Parathyroid adenoma (tissue), 2 donors: ENCODE measurements at regions not wholly inside any gene's neighbourhood (a gene's known extent, or its start where the extent isn't known, plus 50 kb on each side); places are given as distances from the start of the nearest gene placed in this dataset.

ENCODE experiments used
- H2AFZ ChIP-seq: fragments of 300-600 bp; sonication (generic); one replicate; pipeline ENCODE4 v1.7.0; 2017; ENCODE audit warnings: antibody characterized with exemption, mild to moderate bottlenecking
- H3K27ac ChIP-seq: fragments of 300-600 bp; sonication (generic); one replicate; pipeline ENCODE4 v1.7.0; 2017
- H3K27me3 ChIP-seq: fragments of 300-600 bp; sonication (generic); one replicate; pipeline ENCODE4 v1.7.0; 2017; ENCODE audit warnings: low read length; ENCODE audit not compliant: control insufficient read depth, insufficient read depth
- H3K36me3 ChIP-seq: fragments of 300-600 bp; sonication (generic); one replicate; pipeline ENCODE4 v1.7.0; 2017; ENCODE audit warnings: low read length; ENCODE audit not compliant: control insufficient read depth, insufficient read depth
- H3K4me1 ChIP-seq: fragments of 300-600 bp; sonication (generic); one replicate; pipeline ENCODE4 v1.7.0; 2017; ENCODE audit warnings: control low read depth
- H3K4me2 ChIP-seq: fragments of 300-600 bp; sonication (generic); one replicate; pipeline ENCODE4 v1.7.0; 2017; ENCODE audit warnings: low read length
- H3K4me3 ChIP-seq: fragments of 300-600 bp; sonication (generic); one replicate; pipeline ENCODE4 v1.7.0; 2017; ENCODE audit warnings: low read depth, low read length
- H3K79me2 ChIP-seq: fragments of 300-600 bp; sonication (generic); one replicate; pipeline ENCODE4 v1.7.0; 2017; ENCODE audit warnings: control low read depth
- H3K9ac ChIP-seq: fragments of 300-600 bp; sonication (generic); one replicate; pipeline ENCODE4 v1.7.0; 2017; ENCODE audit warnings: mild to moderate bottlenecking
- H3K9me3 ChIP-seq: fragments of 300-600 bp; sonication (generic); one replicate; pipeline ENCODE4 v1.7.0; 2017; ENCODE audit warnings: low read length; ENCODE audit not compliant: control insufficient read depth
- TF ChIP-seq, protein P1 (sequence below): fragments of 300-600 bp; sonication (generic); IDR thresholded peaks from one replicate; pipeline ENCODE4 v1.7.0; 2017; ENCODE audit warnings: antibody characterized with exemption, mild to moderate bottlenecking
- donor health status: primary hyperparathyroidism.

DNA sequence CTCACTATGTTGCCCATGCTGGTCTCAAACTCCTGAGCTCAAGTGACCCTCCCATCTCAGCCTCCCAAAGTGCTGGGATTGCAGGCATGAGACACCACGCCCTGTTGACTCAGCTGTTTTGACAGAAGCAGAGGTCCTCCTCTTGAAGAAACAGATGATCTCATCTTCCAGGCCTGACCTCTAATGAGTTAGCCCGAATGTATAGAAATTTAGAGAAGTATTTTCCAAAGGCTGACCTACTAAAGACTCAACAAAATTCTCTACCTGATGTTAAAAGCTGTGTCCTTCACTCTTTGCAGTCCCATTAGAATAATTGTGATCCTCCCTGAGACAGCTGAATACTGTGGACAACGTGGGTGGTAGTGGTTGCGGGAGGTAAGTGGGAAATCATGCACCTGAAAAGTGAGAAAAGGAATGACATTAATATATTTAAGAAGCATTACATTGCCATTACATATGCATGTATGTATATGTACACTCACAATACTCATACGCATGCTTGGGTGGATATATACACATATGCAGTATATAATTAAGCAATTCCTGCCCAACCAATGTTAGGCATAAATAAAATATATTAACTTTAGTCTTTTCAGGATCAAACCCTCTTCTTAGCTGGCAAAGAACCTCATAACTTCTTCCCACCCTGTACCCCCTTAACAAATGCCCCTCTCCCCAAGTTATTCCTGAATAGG, 204.6 kb upstream of the NR2F2 start:
- peaks cover 5% of the 10 kb centered on the region for H3K4me1 ChIP-seq
- H3K79me2 ChIP-seq: no peaks in the 10 kb centered on the region
- H2AFZ ChIP-seq: no peak overlapping the region
- H3K9ac ChIP-seq: no peak overlapping the region
- TF ChIP-seq, protein P1, sequence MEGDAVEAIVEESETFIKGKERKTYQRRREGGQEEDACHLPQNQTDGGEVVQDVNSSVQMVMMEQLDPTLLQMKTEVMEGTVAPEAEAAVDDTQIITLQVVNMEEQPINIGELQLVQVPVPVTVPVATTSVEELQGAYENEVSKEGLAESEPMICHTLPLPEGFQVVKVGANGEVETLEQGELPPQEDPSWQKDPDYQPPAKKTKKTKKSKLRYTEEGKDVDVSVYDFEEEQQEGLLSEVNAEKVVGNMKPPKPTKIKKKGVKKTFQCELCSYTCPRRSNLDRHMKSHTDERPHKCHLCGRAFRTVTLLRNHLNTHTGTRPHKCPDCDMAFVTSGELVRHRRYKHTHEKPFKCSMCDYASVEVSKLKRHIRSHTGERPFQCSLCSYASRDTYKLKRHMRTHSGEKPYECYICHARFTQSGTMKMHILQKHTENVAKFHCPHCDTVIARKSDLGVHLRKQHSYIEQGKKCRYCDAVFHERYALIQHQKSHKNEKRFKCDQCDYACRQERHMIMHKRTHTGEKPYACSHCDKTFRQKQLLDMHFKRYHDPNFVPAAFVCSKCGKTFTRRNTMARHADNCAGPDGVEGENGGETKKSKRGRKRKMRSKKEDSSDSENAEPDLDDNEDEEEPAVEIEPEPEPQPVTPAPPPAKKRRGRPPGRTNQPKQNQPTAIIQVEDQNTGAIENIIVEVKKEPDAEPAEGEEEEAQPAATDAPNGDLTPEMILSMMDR: no peak
- H3K27ac ChIP-seq: no peak overlapping the region
- H3K4me3 ChIP-seq: no peak overlapping the region
- no peaks in the 10 kb centered on the region for H3K27me3 ChIP-seq
- H3K4me2 ChIP-seq: no peak overlapping the region
- no peaks in the 10 kb centered on the region for H3K9me3 ChIP-seq
- no peaks in the 10 kb centered on the region for H3K36me3 ChIP-seq

DNA sequence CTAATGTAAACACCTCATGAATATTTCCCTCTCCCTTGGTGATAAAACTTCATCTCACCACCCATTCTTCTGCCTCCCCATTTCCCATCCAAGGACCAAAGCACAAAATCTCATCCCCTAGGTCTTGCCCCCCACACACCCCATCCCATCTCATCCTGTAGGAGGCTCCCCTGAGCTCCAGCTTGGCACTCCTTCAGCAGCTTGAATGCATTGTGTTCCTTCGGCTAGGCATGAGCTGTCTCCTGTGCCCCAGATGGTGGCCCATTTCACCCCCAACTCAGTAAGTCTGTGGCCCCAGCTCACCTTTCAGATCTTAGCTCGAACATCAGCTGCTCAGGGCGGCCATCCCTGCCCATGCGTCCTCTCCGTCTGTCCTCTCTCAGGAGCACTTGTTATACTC, 203.6 kb upstream of the NR2F2 start:
- TF ChIP-seq, protein P1: no peak
- Histone ChIP-seq H3K4me1 (peaks cover under 1% of the 10 kb centered on the region), H3K79me2 (no peaks in the 10 kb centered on the region), H3K4me2 (no peak overlapping the region), H3K4me3 (no peak overlapping the region), H3K9me3 (no peaks in the 10 kb centered on the region), H3K9ac (no peak overlapping the region), H3K27me3 (no peaks in the 10 kb centered on the region), H2AFZ (no peak overlapping the region), H3K36me3 (no peaks in the 10 kb centered on the region), H3K27ac (no peak overlapping the region)

DNA sequence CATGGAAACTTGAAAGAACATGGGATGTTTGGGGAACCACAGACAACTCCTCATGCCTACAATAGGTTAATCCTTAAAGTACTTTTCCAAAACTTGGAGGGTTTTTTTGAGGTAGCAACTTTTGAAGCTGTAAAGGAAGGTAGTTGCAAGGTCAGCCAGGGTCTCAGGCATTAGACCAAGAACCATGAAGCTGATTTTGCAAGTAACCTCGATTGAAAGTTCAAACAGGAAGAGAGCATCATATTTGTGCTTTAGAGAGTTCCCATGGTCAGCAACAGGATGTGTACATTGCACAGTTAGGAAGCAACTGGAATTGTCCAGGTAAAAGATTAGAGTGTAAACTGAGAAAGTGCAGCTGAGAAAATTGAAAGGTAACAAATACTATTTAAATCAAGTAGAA, 199.8 kb upstream of the NR2F2 start:
- H3K36me3 ChIP-seq: no peaks in the 10 kb centered on the region
- TF ChIP-seq, protein P1: no peak
- H3K4me1 ChIP-seq: no peaks in the 10 kb centered on the region
- H3K4me3 ChIP-seq: no peak overlapping the region
- H2AFZ ChIP-seq: no peak overlapping the region
- H3K27ac ChIP-seq: no peak overlapping the region
- H3K4me2 ChIP-seq: no peak overlapping the region
- no peaks in the 10 kb centered on the region for H3K9me3 ChIP-seq
- no peaks in the 10 kb centered on the region for H3K27me3 ChIP-seq
- no peak overlapping the region for H3K9ac ChIP-seq
- H3K79me2 ChIP-seq: no peaks in the 10 kb centered on the region

DNA sequence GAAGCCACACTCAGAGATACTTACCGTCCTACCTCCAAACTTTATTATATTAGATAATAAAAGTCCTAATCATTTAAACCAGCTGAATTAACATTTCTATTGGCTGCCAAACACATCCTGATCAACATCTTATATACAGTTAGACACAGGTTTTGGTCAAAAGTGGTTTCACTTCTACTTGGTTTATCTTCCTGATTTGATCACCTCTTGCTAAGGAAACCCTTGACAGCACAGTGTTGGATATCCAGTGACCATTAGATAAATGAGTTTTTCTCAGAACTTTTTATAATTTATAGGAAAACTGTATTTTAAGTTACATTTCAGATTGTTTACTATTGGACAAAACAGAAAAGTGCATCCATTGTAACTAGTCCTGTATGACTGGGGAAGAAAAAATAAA, 198.4 kb upstream of the NR2F2 start:
- TF ChIP-seq, protein P1: no peak
- Histone ChIP-seq H3K4me2 (no peak overlapping the region), H3K9me3 (no peaks in the 10 kb centered on the region), H3K27ac (no peak overlapping the region), H3K79me2 (no peaks in the 10 kb centered on the region), H3K27me3 (no peaks in the 10 kb centered on the region), H3K4me1 (no peaks in the 10 kb centered on the region), H2AFZ (no peak overlapping the region), H3K4me3 (no peak overlapping the region), H3K36me3 (no peaks in the 10 kb centered on the region), H3K9ac (no peak overlapping the region)
